GM23338 (cell line): ENCODE measurements at regions not wholly inside any gene's neighbourhood (a gene's known extent, or its start where the extent isn't known, plus 50 kb on each side); places are given as distances from the start of the nearest gene placed in this dataset.

ENCODE experiments used
- ATAC-seq: fragments of 200-7000 bp; cut with Tn5 transposase; 3 replicates; pipeline ENCODE4 v1.9.1; 2020
- DNase-seq: peaks from one replicate; pipeline ENCODE4 v3.0.0-alpha.2; 2015; ENCODE audit warnings: low spot score
- H2AFZ ChIP-seq: fragments of 200-600 bp; sonication (generic); 2 replicates; pipeline ENCODE4 v1.8.0; 2016; ENCODE audit warnings: antibody characterized with exemption, mild to moderate bottlenecking, moderate library complexity
- H3F3A ChIP-seq: fragments of 200-600 bp; sonication (generic); replicated peaks from 2 replicates; pipeline ENCODE4 v1.8.0; 2017; ENCODE audit warnings: antibody characterized with exemption, mixed run types, low read depth
- H3K27ac ChIP-seq: fragments of 200-600 bp; sonication (generic); 2 replicates; pipeline ENCODE4 v1.6.1; 2016; ENCODE audit warnings: low read depth
- H3K27me3 ChIP-seq: fragments of 200-600 bp; sonication (generic); 2 replicates; pipeline ENCODE4 v1.8.0; 2016; ENCODE audit warnings: mild to moderate bottlenecking, mixed run types, moderate library complexity; ENCODE audit not compliant: insufficient read depth
- H3K36me3 ChIP-seq: fragments of 200-600 bp; sonication (generic); 2 replicates; pipeline ENCODE4 v1.8.0; 2016; ENCODE audit warnings: mild to moderate bottlenecking; ENCODE audit not compliant: insufficient read depth
- H3K4me1 ChIP-seq: fragments of 200-600 bp; sonication (generic); 2 replicates; pipeline ENCODE4 v1.8.0; 2016; ENCODE audit warnings: mild to moderate bottlenecking, moderate library complexity; ENCODE audit not compliant: insufficient read depth
- H3K4me2 ChIP-seq: fragments of 200-600 bp; sonication (generic); 2 replicates; pipeline ENCODE4 v1.7.1; 2017; ENCODE audit warnings: mixed run types
- H3K4me3 ChIP-seq: fragments of 200-600 bp; sonication (generic); 2 replicates; pipeline ENCODE4 v1.6.1; 2016; ENCODE audit warnings: mixed run types
- H3K79me2 ChIP-seq: fragments of 200-600 bp; sonication (generic); replicated peaks from 2 replicates; pipeline ENCODE4 v1.8.0; 2017; ENCODE audit warnings: mild to moderate bottlenecking; ENCODE audit not compliant: insufficient read depth
- H3K9me2 ChIP-seq: fragments of 200-600 bp; sonication (generic); 2 replicates; pipeline ENCODE4 v1.8.0; 2017; ENCODE audit not compliant: insufficient read depth
- H4K20me1 ChIP-seq: fragments of 200-600 bp; sonication (generic); replicated peaks from 2 replicates; pipeline ENCODE4 v1.8.0; 2017; ENCODE audit warnings: mild to moderate bottlenecking; ENCODE audit not compliant: insufficient read depth
- H3K27ac Mint-ChIP-seq: 2 replicates; pipeline ENCODE4 v1.8.0; 2020; ENCODE audit warnings: inconsistent platforms, mild to moderate bottlenecking, moderate library complexity, mixed read lengths
- H3K27me3 Mint-ChIP-seq: 3 replicates; pipeline ENCODE4 v1.8.0; 2022; ENCODE audit warnings: low read depth, mild to moderate bottlenecking, moderate library complexity, mixed read lengths, inconsistent platforms; ENCODE audit not compliant: insufficient read depth, poor library complexity
- H3K36me3 Mint-ChIP-seq: 3 replicates; pipeline ENCODE4 v1.8.0; 2021; ENCODE audit warnings: low read depth, mild to moderate bottlenecking, inconsistent platforms, moderate library complexity, mixed read lengths
- H3K4me1 Mint-ChIP-seq: 3 replicates; pipeline ENCODE4 v1.8.0; 2020; ENCODE audit warnings: mild to moderate bottlenecking, inconsistent platforms, mixed read lengths
- H3K4me3 Mint-ChIP-seq: 3 replicates; pipeline ENCODE4 v1.8.0; 2021; ENCODE audit warnings: moderate library complexity, mild to moderate bottlenecking, inconsistent platforms, mixed read lengths
- H3K9me3 Mint-ChIP-seq: 3 replicates; pipeline ENCODE4 v1.8.0; 2020; ENCODE audit warnings: moderate library complexity, mild to moderate bottlenecking, inconsistent platforms, mixed read lengths
- CREB1 ChIP-seq: fragments of 250-450 bp; sonication (Bioruptor Pico); IDR thresholded peaks from 2 replicates; pipeline ENCODE4 v1.5.0; 2020; ENCODE audit warnings: low read depth, mild to moderate bottlenecking, moderate library complexity
- EZH2 ChIP-seq: fragments of 200-600 bp; sonication (generic); IDR thresholded peaks from one replicate; pipeline ENCODE4 v1.8.0; 2017; ENCODE audit warnings: antibody characterized with exemption, mild to moderate bottlenecking, low read depth; ENCODE audit not compliant: unreplicated experiment
- EZH2phosphoT487 ChIP-seq: fragments of 200-600 bp; sonication (generic); IDR thresholded peaks from one replicate; pipeline ENCODE4 v1.8.1; 2018; ENCODE audit warnings: antibody characterized with exemption; ENCODE audit not compliant: unreplicated experiment
- JUNB ChIP-seq: IDR thresholded peaks from one replicate; pipeline ENCODE4 v1.6.1; 2016; ENCODE audit warnings: antibody characterized with exemption; ENCODE audit not compliant: unreplicated experiment
- NANOG ChIP-seq: IDR thresholded peaks from 2 replicates; pipeline ENCODE4 v1.6.1; 2016; ENCODE audit warnings: antibody characterized with exemption, borderline replicate concordance
- POLR2AphosphoS5 ChIP-seq: IDR thresholded peaks from 2 replicates; pipeline ENCODE4 v1.6.1; 2016; ENCODE audit warnings: antibody characterized with exemption, low read depth
- STAT1 ChIP-seq: IDR thresholded peaks from one replicate; pipeline ENCODE4 v1.6.1; 2016; ENCODE audit warnings: antibody characterized with exemption; ENCODE audit not compliant: unreplicated experiment
- ZNF114 ChIP-seq: fragments of 250-450 bp; sonication (Bioruptor Pico); IDR thresholded peaks from 2 replicates; pipeline ENCODE4 v1.5.0; 2020; ENCODE audit warnings: mild to moderate bottlenecking, moderate library complexity
- ZNF331 ChIP-seq: fragments of 250-450 bp; sonication (Bioruptor Pico); IDR thresholded peaks from 2 replicates; pipeline ENCODE4 v1.5.0; 2020; ENCODE audit warnings: low read depth, mild to moderate bottlenecking, moderate library complexity
- TF ChIP-seq, protein P1 (sequence below), 2 experiments: fragments of 200-600 bp in 1 of 2; sonication (generic) in 1 of 2; conservative IDR thresholded peaks; 2 replicates each; pipeline versions ENCODE4 v1.5.1 to v1.6.1; 2016 to 2017; ENCODE audit warnings: antibody characterized with exemption in 2 of 2, low read depth in 2 of 2, mild to moderate bottlenecking in 2 of 2, moderate library complexity in 1 of 2
- TF ChIP-seq, protein P2 (sequence below): fragments of 250-450 bp; sonication (Bioruptor Pico); IDR thresholded peaks from 2 replicates; pipeline ENCODE4 v1.5.0; 2020; ENCODE audit warnings: mild to moderate bottlenecking, moderate library complexity
- TF ChIP-seq, protein P3 (sequence below): IDR thresholded peaks from 2 replicates; pipeline ENCODE4 v1.6.1; 2016; ENCODE audit warnings: antibody characterized with exemption
- TF ChIP-seq, protein P4 (sequence below): IDR thresholded peaks from one replicate; pipeline ENCODE4 v1.6.1; 2018; ENCODE audit warnings: antibody characterized with exemption; ENCODE audit not compliant: unreplicated experiment

DNA sequence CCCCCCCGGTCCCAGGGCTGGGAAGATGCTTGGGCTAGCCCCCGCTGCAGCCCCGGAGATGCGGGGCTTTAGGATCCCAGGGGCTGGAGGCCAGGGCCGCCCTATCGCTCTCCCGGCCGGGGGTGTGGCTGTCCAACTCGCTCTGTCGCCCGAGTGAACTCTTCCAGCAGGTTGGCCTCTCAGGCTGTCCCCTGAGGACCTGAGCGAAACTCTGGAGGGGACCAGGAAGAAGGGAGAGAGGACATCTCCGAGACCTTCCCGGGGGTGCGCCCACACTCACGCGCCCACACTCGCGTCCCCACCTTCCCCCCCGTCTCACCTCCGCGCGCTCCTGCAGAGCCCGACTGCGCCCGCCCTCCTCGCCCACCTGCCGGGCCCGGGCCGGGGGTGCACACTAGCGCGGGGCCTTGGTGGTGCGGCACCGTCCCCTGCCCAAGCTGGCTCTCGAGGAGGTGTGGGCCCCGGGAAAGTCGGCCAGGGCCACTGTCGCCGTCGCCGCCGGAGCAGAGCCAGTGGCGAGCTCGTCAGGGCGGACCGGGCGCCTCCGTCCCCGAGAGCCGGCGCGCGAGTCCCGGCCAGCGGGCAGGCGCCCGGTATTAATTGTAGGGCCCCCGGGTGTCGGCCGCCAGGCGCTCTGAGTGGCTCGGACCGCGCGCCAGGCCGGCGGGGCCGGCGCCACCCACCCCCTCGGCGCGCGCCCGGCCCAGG, 101.7 kb upstream of the SVIL start:
- H3K4me3 ChIP-seq: peak overlapping the region; percentile 81
- H4K20me1 ChIP-seq: peaks cover 16% of the 10 kb centered on the region; the same call in 1 of the 2 replicates
- peak overlapping the region; percentile 99 for H2AFZ ChIP-seq
- ATAC-seq: peak; percentile 49
- peaks cover 8% of the 10 kb centered on the region for H3K79me2 ChIP-seq
- Mint-ChIP-seq H3K4me1 (peaks cover 24% of the 10 kb centered on the region), H3K4me3 (peak overlapping the region; percentile 85), H3K27ac (no peak overlapping the region), H3K9me3 (no peaks in the 10 kb centered on the region), H3K36me3 (no peaks in the 10 kb centered on the region; the same call in 2 of the 3 replicates), H3K27me3 (peaks cover 36% of the 10 kb centered on the region)
- no peaks in the 10 kb centered on the region for H3K9me2 ChIP-seq
- H3K27me3 ChIP-seq: peaks cover 55% of the 10 kb centered on the region
- DNase-seq: peak; percentile 72
- peaks cover 33% of the 10 kb centered on the region for H3K4me1 ChIP-seq
- H3K36me3 ChIP-seq: no peaks in the 10 kb centered on the region
- peak overlapping the region; percentile 94 for H3K4me2 ChIP-seq
- H3K27ac ChIP-seq: no peak overlapping the region
- H3F3A ChIP-seq: 0 out of 2 replicates have a peak, but pooled peaks cover 3% of the 10 kb centered on the region
- no peak for TF ChIP-seq ZNF114
- no peak for TF ChIP-seq CREB1 (CRISPR knock-in tag)
- no peak for TF ChIP-seq POLR2AphosphoS5
- TF ChIP-seq, protein P1, sequence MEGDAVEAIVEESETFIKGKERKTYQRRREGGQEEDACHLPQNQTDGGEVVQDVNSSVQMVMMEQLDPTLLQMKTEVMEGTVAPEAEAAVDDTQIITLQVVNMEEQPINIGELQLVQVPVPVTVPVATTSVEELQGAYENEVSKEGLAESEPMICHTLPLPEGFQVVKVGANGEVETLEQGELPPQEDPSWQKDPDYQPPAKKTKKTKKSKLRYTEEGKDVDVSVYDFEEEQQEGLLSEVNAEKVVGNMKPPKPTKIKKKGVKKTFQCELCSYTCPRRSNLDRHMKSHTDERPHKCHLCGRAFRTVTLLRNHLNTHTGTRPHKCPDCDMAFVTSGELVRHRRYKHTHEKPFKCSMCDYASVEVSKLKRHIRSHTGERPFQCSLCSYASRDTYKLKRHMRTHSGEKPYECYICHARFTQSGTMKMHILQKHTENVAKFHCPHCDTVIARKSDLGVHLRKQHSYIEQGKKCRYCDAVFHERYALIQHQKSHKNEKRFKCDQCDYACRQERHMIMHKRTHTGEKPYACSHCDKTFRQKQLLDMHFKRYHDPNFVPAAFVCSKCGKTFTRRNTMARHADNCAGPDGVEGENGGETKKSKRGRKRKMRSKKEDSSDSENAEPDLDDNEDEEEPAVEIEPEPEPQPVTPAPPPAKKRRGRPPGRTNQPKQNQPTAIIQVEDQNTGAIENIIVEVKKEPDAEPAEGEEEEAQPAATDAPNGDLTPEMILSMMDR (conservative IDR thresholded peaks at IDR 0.05; ENCODE audit: low read depth in 2 of 2): no peak
- TF ChIP-seq STAT1: no peak
- no peak for TF ChIP-seq JUNB
- TF ChIP-seq, protein P2, sequence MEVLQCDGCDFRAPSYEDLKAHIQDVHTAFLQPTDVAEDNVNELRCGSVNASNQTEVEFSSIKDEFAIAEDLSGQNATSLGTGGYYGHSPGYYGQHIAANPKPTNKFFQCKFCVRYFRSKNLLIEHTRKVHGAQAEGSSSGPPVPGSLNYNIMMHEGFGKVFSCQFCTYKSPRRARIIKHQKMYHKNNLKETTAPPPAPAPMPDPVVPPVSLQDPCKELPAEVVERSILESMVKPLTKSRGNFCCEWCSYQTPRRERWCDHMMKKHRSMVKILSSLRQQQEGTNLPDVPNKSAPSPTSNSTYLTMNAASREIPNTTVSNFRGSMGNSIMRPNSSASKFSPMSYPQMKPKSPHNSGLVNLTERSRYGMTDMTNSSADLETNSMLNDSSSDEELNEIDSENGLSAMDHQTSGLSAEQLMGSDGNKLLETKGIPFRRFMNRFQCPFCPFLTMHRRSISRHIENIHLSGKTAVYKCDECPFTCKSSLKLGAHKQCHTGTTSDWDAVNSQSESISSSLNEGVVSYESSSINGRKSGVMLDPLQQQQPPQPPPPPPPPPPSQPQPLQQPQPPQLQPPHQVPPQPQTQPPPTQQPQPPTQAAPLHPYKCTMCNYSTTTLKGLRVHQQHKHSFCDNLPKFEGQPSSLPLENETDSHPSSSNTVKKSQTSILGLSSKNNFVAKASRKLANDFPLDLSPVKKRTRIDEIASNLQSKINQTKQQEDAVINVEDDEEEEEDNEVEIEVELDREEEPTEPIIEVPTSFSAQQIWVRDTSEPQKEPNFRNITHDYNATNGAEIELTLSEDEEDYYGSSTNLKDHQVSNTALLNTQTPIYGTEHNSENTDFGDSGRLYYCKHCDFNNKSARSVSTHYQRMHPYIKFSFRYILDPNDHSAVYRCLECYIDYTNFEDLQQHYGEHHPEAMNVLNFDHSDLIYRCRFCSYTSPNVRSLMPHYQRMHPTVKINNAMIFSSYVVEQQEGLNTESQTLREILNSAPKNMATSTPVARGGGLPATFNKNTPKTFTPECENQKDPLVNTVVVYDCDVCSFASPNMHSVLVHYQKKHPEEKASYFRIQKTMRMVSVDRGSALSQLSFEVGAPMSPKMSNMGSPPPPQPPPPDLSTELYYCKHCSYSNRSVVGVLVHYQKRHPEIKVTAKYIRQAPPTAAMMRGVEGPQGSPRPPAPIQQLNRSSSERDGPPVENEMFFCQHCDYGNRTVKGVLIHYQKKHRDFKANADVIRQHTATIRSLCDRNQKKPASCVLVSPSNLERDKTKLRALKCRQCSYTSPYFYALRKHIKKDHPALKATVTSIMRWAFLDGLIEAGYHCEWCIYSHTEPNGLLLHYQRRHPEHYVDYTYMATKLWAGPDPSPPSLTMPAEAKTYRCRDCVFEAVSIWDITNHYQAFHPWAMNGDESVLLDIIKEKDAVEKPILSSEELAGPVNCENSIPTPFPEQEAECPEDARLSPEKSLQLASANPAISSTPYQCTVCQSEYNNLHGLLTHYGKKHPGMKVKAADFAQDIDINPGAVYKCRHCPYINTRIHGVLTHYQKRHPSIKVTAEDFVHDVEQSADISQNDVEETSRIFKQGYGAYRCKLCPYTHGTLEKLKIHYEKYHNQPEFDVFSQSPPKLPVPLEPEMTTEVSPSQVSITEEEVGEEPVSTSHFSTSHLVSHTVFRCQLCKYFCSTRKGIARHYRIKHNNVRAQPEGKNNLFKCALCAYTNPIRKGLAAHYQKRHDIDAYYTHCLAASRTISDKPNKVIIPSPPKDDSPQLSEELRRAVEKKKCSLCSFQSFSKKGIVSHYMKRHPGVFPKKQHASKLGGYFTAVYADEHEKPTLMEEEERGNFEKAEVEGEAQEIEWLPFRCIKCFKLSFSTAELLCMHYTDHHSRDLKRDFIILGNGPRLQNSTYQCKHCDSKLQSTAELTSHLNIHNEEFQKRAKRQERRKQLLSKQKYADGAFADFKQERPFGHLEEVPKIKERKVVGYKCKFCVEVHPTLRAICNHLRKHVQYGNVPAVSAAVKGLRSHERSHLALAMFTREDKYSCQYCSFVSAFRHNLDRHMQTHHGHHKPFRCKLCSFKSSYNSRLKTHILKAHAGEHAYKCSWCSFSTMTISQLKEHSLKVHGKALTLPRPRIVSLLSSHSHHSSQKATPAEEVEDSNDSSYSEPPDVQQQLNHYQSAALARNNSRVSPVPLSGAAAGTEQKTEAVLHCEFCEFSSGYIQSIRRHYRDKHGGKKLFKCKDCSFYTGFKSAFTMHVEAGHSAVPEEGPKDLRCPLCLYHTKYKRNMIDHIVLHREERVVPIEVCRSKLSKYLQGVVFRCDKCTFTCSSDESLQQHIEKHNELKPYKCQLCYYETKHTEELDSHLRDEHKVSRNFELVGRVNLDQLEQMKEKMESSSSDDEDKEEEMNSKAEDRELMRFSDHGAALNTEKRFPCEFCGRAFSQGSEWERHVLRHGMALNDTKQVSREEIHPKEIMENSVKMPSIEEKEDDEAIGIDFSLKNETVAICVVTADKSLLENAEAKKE (CRISPR knock-in tag): no peak
- TF ChIP-seq, protein P3, sequence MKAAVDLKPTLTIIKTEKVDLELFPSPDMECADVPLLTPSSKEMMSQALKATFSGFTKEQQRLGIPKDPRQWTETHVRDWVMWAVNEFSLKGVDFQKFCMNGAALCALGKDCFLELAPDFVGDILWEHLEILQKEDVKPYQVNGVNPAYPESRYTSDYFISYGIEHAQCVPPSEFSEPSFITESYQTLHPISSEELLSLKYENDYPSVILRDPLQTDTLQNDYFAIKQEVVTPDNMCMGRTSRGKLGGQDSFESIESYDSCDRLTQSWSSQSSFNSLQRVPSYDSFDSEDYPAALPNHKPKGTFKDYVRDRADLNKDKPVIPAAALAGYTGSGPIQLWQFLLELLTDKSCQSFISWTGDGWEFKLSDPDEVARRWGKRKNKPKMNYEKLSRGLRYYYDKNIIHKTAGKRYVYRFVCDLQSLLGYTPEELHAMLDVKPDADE: no peak
- no peak for TF ChIP-seq EZH2
- no peak for TF ChIP-seq ZNF331 (CRISPR knock-in tag)
- TF ChIP-seq, protein P4, sequence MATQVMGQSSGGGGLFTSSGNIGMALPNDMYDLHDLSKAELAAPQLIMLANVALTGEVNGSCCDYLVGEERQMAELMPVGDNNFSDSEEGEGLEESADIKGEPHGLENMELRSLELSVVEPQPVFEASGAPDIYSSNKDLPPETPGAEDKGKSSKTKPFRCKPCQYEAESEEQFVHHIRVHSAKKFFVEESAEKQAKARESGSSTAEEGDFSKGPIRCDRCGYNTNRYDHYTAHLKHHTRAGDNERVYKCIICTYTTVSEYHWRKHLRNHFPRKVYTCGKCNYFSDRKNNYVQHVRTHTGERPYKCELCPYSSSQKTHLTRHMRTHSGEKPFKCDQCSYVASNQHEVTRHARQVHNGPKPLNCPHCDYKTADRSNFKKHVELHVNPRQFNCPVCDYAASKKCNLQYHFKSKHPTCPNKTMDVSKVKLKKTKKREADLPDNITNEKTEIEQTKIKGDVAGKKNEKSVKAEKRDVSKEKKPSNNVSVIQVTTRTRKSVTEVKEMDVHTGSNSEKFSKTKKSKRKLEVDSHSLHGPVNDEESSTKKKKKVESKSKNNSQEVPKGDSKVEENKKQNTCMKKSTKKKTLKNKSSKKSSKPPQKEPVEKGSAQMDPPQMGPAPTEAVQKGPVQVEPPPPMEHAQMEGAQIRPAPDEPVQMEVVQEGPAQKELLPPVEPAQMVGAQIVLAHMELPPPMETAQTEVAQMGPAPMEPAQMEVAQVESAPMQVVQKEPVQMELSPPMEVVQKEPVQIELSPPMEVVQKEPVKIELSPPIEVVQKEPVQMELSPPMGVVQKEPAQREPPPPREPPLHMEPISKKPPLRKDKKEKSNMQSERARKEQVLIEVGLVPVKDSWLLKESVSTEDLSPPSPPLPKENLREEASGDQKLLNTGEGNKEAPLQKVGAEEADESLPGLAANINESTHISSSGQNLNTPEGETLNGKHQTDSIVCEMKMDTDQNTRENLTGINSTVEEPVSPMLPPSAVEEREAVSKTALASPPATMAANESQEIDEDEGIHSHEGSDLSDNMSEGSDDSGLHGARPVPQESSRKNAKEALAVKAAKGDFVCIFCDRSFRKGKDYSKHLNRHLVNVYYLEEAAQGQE: no peak
- TF ChIP-seq NANOG: no peak
- no peak for TF ChIP-seq EZH2phosphoT487
